Spinal cord (tissue), 9 donors: ENCODE measurements at regions not wholly inside any gene's neighbourhood (a gene's known extent, or its start where the extent isn't known, plus 50 kb on each side); places are given as distances from the start of the nearest gene placed in this dataset.
A peak's percentile ranks its signal among the peaks of the same experiment; 100 is the strongest.
"Not testable (repeated sequence)": the region's sequence is repeated elsewhere in the genome, so short reads cannot be mapped to it uniquely, and the experiment has no call there.

Source experiments
- DNase-seq, 6 donors: peaks; one replicate each; pipeline versions ENCODE4 v3.0.0 to v3.0.0-alpha.2; 2013 to 2015; ENCODE audit warnings: low spot score in 6 of 6, low read depth in 4 of 6
- H3K27ac ChIP-seq: one replicate; pipeline ENCODE4 v1.5.1; 2013; ENCODE audit warnings: low read depth, low read length, control low read depth
- H3K27me3 ChIP-seq: one replicate; pipeline ENCODE4 v1.6.1; 2013; ENCODE audit warnings: low read length; ENCODE audit not compliant: control insufficient read depth, insufficient read depth
- H3K36me3 ChIP-seq: one replicate; pipeline ENCODE4 v1.6.1; 2013; ENCODE audit warnings: low read length; ENCODE audit not compliant: control insufficient read depth, insufficient read depth
- H3K4me1 ChIP-seq: one replicate; pipeline ENCODE4 v1.6.1; 2013; ENCODE audit warnings: low read length; ENCODE audit not compliant: control insufficient read depth, insufficient read depth
- H3K4me3 ChIP-seq: one replicate; pipeline ENCODE4 v1.5.1; 2013; ENCODE audit warnings: low read depth, low read length, control low read depth
- H3K9me3 ChIP-seq: one replicate; pipeline ENCODE4 v1.6.1; 2013; ENCODE audit warnings: low read length; ENCODE audit not compliant: control insufficient read depth, insufficient read depth
- WGBS: methylation state at CpG from one replicate; pipeline ENCODE4 v1.1.5; 2013; ENCODE audit warnings: missing lambda C conversion rate; ENCODE audit not compliant: insufficient coverage; 5-methylcytosine and 5-hydroxymethylcytosine counted together
- donor health status: healthy.

DNA sequence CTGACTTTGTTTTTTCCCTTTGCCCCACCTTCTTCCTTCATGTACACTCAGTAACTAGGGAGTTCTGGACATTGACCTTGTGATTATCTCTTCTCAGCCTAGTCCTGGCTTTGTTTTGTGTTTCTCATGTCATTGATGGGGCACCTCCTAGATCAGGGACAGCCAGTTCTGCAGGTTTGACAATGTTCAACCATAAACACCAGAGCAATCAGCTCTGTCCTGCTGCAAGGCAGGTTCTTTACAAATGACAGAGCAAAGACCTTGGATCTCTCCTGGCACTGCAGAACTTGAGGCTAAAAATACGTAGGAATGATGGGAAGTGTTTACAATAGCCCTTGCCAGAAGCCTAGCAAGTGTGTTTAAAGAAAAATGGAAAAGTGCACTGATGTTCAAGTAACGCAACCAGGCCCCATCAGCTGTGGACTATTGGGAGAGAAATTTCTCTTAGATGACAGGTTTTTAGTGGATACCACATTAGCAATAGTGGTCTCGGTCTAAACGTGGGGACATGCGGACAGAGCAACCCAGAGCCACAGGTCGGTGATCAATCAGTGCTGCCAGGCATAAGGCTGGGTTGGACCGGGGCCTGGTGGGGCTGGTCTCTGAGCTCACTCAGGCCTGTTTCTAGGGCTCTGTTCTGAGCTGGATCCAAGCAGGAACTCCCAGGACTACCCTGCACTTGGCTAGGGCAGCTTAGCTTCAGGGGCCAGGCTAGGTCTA is 76.8 kb downstream of the SOWAHC start:
- 68% methylated on average over 7 of the region's 7 CpGs for WGBS
- H3K36me3 ChIP-seq = no peaks in the 10 kb centered on the region
- H3K27ac ChIP-seq = no peak overlapping the region
- no peaks in the 10 kb centered on the region for H3K27me3 ChIP-seq
- peaks cover 5% of the 10 kb centered on the region for H3K4me1 ChIP-seq
- H3K9me3 ChIP-seq = no peaks in the 10 kb centered on the region
- H3K4me3 ChIP-seq = no peak overlapping the region
- DNase-seq = no peak

DNA sequence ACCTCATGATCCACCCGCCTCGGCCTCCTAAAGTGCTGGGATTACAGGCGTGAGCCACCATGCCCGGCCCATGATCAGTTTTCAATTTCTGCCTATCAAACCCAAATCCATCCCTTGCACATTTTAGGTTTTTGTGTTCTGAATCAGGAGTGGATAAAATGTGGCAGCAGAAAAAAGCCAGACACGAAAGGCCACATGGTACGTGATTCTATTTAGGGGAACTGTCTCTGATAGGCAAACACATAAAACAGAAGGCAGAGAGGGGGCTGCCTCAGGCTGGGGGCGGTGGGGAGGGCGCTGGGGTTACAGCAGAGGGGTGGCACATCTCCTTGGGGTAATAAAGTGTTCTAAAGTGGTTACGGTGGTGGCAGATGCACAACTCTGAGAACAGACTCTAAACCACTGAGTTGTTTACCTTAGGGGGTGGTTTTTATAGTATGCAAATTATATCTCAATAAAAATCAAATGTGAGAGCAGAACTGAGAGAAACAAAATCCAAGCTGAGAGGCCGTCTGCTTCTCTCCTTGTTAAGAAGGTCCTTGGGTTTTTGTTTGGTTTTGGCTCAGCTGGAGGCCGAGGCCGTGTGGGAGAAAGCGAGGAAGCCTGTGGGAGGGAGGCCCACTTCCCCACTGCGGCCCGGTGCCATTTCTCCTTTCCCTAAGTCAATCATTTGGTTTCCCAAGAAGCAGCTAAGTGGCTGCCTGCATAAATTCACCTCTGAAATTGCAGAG is 78.0 kb downstream of the SOWAHC start:
- WGBS = 60% methylated on average over 5 of the region's 15 CpGs
- Histone ChIP-seq H3K36me3 (no peaks in the 10 kb centered on the region), H3K9me3 (no peaks in the 10 kb centered on the region), H3K27ac (no peak overlapping the region), H3K27me3 (no peaks in the 10 kb centered on the region), H3K4me3 (no peak overlapping the region), H3K4me1 (peaks cover 5% of the 10 kb centered on the region)
- peak in 2 of 6 donors; percentile 53 to 67 for DNase-seq

DNA sequence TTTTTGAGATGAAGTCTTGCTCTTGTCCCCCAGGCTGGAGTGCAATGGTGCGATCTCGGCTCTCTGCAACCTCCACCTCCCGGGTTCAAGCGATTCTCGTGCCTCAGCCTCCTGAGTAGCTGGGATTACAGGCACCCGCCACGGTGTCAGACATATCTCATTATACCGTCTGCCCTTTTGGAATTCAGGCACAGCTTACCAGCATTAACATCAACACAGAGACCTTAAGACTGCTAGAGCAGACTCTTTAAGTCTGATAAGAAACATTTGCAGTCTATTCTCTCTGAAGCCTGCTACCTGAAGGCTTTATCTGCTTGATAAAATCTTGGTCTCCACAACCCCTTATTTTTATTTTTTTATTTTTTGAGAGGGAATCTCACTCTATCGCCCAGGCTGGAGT is 78.7 kb downstream of the SOWAHC start:
- H3K4me3 ChIP-seq, H3K36me3 ChIP-seq, H3K4me1 ChIP-seq, H3K27me3 ChIP-seq, DNase-seq, H3K9me3 ChIP-seq, H3K27ac ChIP-seq: not testable (repeated sequence)
- WGBS = 83% methylated on average over 9 of the region's 9 CpGs

DNA sequence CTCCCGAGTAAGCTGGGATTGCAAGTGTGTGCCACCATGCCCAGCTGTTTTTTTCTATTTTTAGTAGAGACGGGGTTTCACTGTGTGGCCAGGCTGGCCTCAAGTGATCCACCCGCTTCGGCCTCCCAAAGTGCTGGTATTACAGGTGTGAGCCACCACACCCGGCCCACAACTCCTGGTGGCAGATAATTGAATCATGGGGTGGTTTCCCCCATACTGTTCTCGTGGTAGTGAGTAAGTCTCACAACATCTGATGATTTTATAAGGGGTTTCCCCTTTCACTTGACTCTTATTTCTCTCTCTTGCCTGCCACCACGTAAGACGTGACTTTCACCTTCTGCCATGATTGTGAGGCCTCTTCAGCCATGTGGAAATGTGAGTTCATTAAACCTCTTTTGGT is 79.1 kb downstream of the SOWAHC start:
- WGBS = 100% methylated on average over 4 of the region's 8 CpGs
- not testable (repeated sequence) for H3K36me3 ChIP-seq, H3K27me3 ChIP-seq, H3K4me1 ChIP-seq, DNase-seq, H3K9me3 ChIP-seq, H3K27ac ChIP-seq, H3K4me3 ChIP-seq

DNA sequence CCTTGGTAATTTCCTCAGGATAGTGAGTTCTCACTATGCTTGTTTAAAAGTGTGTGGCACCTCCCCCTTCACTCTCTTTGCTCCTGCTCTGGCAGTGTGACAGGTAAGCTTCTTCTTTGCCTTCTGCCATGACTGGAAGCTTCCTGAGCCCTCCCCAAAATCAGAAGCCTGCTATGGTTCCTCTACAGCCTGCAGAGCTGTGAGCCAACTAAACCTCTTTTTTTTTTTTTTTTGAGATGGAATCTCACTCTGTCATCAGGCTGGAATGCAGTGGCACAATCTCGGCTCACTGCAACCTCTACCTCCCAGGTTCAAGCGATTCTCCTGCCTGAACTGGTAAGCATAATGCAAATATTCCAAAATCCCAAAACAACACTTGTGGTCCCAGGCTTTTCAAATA is 80.0 kb downstream of the SOWAHC start:
- no peak for DNase-seq
- WGBS = no CpG with 5 or more reads among the region's 2 CpGs

DNA sequence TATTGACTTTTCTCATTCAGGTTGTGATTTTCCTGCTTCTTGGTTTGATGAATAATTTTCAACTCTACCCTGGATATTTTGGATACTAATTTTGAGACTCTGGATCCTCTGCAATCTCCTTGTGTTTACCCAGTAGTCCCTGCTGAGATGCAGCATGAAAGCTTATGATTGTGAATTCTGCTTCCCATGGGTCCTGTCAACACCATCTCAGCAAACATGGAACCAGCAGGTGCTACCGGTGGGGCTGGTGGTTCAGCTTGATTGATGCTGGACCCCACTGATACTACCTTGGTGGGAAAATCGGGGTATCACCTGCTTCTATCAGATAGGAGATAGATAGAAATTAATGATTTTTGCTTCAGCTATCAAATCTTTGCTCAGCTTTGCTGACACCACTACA is 81.1 kb downstream of the SOWAHC start:
- Histone ChIP-seq H3K27me3 (no peaks in the 10 kb centered on the region), H3K4me1 (peaks cover 5% of the 10 kb centered on the region), H3K27ac (no peak overlapping the region), H3K9me3 (no peaks in the 10 kb centered on the region), H3K4me3 (no peak overlapping the region), H3K36me3 (no peaks in the 10 kb centered on the region)
- no CpG with 5 or more reads among the region's 2 CpGs for WGBS
- no peak for DNase-seq

More for the DNA sequence above, 80.0 kb downstream of the SOWAHC start:
- no peak overlapping the region for H3K27ac ChIP-seq
- no peaks in the 10 kb centered on the region for H3K36me3 ChIP-seq
- H3K4me3 ChIP-seq = no peak overlapping the region
- no peaks in the 10 kb centered on the region for H3K27me3 ChIP-seq
- H3K4me1 ChIP-seq = peaks cover 5% of the 10 kb centered on the region
- H3K9me3 ChIP-seq = no peaks in the 10 kb centered on the region

DNA sequence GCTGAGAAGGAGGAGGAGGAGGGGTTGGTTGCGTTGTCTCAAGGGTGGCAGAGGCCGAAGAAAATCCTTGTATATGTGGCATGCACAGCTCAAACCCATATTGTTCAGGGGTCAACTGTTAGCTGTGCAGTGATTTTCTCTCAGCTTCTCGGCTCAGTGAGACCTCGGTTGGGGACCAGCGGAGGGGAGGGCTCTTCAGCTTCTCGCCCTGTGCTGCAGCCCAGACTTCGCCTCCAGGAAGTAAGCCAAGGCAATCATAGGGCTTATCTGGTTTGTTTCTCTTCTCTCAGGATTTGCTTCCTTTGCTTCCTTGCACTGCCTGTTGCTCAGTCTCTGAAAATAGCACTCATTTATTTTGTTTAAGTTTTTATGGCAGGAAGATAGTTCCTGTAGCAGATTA is 85.5 kb downstream of the SOWAHC start:
- H3K9me3 ChIP-seq = no peaks in the 10 kb centered on the region
- peak in 1 of 6 donors; percentile 50 for DNase-seq
- H3K27ac ChIP-seq = no peak overlapping the region
- no peaks in the 10 kb centered on the region for H3K36me3 ChIP-seq
- no peak overlapping the region for H3K4me3 ChIP-seq
- WGBS = 34% methylated on average over 5 of the region's 7 CpGs
- H3K4me1 ChIP-seq = no peaks in the 10 kb centered on the region
- peaks cover 2% of the 10 kb centered on the region for H3K27me3 ChIP-seq

DNA sequence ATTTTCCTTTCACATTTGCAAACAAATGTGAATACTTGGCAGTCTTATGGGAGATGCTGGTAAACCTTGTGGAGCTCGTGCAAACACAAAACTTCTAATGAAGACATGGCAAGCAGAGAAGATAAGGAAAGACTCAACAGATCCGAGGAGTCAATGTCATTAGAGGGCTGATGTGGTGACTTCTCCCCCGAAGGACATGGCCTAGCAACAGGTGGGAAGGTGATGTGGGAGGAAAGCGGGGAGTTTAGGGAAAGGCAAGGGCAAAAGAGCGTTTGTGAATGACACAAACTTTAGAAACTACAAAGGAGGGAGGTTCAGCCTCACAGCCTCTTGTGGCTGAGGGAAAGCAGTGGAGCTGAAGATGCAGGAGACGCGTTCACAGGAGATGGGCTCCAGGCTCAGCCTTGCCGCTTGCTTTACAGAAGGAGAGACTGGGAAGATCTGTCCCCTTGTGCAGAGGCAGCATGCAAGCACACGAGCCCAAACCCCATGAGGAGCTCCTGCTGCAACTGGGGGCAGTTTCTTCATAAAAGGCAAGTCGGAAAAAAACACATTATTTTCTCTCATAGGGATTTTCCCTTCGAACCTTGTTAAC is 86.6 kb downstream of the SOWAHC start:
- WGBS = 81% methylated on average over 8 of the region's 11 CpGs
- Histone ChIP-seq H3K4me3 (no peak overlapping the region), H3K27ac (no peak overlapping the region), H3K4me1 (no peaks in the 10 kb centered on the region), H3K9me3 (no peaks in the 10 kb centered on the region), H3K27me3 (peaks cover 2% of the 10 kb centered on the region), H3K36me3 (no peaks in the 10 kb centered on the region)
- DNase-seq = no peak

DNA sequence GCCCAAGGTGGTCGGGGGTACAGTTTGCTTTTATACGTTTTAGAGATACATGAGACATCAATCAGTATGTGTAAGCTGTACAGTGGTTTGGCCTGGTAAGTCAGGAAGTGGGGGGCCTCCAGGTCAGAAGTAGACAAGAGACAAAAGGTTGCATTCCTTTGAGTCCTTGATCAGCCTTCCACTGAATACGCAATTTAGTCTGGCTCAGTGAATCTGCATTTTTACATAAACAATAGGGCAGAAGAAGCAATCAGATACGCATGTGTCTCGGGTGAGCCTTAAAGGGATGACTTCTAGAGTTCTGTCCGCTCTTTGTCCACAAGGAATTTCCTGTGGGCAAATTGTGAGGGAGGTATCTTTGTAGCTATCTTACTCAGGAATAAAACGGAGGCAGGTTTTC is 87.2 kb downstream of the SOWAHC start:
- 64% methylated on average over 4 of the region's 7 CpGs for WGBS
- H3K27me3 ChIP-seq = peaks cover 2% of the 10 kb centered on the region
- no peaks in the 10 kb centered on the region for H3K4me1 ChIP-seq
- H3K36me3 ChIP-seq = no peaks in the 10 kb centered on the region
- no peaks in the 10 kb centered on the region for H3K9me3 ChIP-seq
- H3K27ac ChIP-seq = no peak overlapping the region
- H3K4me3 ChIP-seq = no peak overlapping the region
- DNase-seq = no peak
